Stimulated activated CD4-positive, alpha-beta T cell treated with anti-CD3 and anti-CD28 coated beads, Interleukin-2, amount 100 ng/mL, for 4 hours (primary cell): ENCODE measurements at regions not wholly inside any gene's neighbourhood (a gene's known extent, or its start where the extent isn't known, plus 50 kb on each side); places are given as distances from the start of the nearest gene placed in this dataset.
"Not testable (repeated sequence)": the region's sequence is repeated elsewhere in the genome, so short reads cannot be mapped to it uniquely, and the experiment has no call there.

Experiments
- DNase-seq: peaks from one replicate; pipeline ENCODE4 v3.0.0-alpha.2; 2020; ENCODE audit warnings: low read depth

- DNase-seq, result no peak
Observed at GRCh38 chr20:41784209-41784958, 166.2 kb upstream of the CHD6 start.

DNA sequence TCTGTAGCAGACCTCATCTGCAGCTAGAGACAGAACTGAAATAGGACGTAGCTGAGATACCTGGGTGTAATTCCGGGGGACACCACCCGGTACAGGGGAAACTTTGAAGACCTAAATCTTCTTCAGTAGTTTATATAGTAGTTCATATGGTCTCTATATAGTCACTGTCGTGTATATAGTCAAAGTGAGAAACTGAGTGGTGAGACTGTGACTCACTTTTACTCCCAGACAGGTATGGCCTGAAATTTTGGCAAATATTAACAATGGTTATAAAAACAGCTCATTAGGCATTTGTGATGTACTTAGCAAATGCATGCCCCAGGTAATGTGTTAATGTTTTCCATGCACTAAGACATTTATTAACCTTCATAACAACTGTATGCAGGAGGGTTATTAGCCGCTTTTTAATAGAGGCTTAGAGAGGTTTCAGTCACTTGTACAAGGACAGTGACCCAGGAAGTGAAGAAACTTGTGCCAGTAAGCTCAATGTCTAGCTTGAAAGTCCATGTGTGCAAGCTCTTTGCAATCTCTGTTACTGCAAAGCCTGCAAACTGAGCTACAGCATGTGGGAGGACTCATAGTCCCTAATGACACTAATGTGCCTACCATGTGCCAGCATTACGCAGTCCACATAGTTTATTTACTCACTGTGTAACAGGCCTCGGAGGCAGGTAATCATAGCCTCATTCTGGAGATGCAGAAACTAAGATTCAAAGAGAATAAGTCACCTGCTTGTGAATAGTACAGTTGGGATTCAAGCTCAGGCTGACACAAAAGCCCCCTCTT is 165.4 kb upstream of the CHD6 start:
- DNase-seq, result no peak

DNA sequence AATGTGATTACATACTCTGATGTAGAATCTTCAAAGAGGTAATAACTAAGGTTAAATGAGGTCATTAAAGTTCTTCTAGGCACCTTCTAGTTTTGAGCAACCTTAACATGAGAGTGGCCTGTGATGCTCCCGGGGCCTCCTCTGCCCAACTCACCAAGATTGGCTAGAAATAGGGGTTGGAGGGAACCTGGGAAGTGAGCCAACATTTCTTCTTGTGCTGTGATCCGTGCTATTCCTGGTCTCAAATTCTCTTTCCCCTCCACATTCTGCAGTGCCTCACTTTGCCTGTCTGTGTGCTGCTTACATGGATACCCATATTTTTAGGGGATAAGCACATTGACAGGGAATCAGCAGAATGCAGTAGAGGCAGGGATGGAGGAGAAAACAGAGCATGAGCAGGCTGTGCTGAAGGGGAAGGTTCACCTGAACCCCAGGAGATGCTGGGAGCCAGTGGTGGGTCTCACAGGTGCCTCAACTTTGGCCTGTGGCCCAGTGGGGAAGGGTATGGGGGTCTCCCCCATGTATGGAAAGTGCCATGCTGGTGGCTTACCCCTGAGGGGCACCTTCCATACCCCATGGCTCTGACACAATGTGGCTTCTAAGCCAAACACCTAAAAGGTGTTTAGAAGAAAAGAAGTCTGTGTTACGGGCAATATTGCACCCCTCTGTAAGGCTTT is 164.7 kb upstream of the CHD6 start:
- DNase-seq, result no peak

- DNase-seq, result no peak
Observed at GRCh38 chr20:41782255-41782654, 164.1 kb upstream of the CHD6 start.

- DNase-seq, result no peak
Observed at GRCh38 chr20:41776421-41776820, 158.2 kb upstream of the CHD6 start.

- no peak for DNase-seq
Observed at GRCh38 chr20:41774291-41774690, 156.1 kb upstream of the CHD6 start.

DNA sequence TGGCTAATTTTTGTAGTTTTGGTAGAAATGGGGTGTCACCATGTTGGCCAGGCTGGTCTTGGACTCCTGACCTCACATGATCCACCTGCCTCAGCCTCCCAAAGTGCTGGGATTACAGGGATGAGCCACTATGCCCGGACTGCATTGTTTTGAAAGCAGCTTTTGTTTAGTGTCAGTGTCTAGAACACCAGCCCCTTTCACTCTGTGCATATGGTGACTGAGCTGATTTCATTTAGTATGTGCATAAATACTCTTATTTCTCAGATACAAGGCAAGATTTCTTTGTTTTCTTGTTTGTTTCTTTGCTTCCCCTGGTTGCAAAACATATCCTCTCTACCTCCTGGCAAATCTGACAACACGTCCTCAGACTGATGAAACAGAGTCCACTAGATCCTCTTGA is 152.8 kb upstream of the CHD6 start:
- no peak for DNase-seq

GRCh38 chr20:41770427-41770826 is 152.2 kb upstream of the CHD6 start:
- no peak for DNase-seq

- no peak for DNase-seq
Observed at GRCh38 chr20:41769592-41770018, 151.4 kb upstream of the CHD6 start.

GRCh38 chr20:41750137-41750536 is 132.0 kb upstream of the CHD6 start:
- no peak for DNase-seq

GRCh38 chr20:41748756-41749582 is 130.8 kb upstream of the CHD6 start:
- no peak for DNase-seq

- DNase-seq, result no peak
Observed at GRCh38 chr20:41748051-41748450, 129.9 kb upstream of the CHD6 start.

DNA sequence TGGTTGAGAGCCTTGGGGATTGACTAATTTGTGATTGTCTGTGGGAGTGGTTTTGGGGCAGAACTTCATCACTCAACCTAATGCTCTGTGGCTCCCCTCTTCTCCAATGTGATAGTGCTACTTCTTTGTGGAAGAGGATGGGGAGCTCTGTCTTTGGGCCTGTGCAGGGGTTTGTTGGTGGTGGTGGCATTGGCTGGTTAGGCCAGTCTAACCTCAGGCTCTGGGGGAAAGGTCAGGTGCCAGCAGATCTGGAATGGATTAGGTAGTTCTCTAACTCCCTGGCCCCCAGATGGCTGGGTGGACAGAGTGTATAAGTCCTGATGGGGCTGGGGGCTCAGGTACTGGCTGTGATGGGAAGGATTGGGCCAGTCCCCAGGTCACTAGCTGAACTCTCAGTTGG is 129.0 kb upstream of the CHD6 start:
- DNase-seq, result no peak

DNA sequence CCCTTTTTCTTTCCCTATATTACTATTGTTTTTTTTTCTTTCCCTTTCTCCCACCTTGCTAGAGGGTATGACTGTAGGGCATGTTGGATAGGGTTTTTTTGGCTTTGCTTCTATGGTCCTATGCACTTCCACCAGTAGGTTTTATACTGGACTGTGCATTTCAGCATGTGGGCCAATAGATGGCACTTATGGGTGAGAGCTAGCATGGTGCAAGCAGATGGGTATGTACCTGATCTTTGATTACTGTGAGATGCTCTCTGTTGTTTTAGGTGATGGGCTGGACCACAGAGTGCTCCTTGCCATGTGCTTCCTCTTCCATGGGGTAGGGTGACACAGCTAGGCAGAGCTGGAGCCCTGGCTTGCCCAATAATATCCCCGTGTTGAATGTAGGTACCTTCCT is 128.5 kb upstream of the CHD6 start:
- DNase-seq, result no peak

GRCh38 chr20:41738604-41739206 is 120.5 kb upstream of the CHD6 start:
- DNase-seq, result no peak

DNA sequence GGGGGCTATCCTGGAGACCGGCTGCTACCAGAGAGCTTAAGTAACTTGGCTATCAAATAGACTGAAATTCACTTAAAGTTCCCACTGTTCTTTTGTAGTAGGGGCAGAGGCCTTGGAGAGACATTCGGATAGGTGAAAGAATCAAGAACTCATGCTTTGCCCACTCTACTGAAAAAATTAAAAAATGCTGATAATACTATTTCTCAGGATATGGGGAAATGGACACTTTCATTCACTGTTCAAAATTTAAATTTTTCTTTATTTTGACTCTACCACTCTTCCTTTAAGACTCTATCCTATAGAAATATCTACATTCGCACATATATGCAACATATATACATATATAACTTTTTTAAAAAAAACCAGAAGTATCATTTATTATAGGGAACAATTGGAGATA is 117.8 kb upstream of the CHD6 start:
- no peak for DNase-seq

DNA sequence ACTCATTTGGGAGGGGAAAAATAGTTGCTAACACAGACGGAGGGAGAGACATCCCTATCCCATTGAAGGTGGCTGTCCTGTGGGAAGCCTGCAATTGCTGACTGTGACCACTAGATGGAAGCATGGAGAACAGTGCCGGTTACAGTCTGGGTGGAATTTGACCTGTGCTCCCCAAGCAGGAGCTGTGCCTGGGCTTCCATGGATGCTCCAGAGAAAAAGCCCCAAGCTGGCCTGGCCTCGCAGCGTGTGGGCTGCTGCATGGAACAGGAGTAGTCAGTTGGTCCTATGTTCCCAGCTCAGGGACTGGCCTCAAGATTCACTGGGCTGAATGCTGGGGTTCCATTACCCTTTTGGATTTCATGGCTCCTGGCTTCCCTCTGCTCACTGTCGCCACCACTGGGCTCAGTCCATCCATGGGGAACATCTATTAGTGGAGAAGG is 116.3 kb upstream of the CHD6 start:
- no peak for DNase-seq

DNA sequence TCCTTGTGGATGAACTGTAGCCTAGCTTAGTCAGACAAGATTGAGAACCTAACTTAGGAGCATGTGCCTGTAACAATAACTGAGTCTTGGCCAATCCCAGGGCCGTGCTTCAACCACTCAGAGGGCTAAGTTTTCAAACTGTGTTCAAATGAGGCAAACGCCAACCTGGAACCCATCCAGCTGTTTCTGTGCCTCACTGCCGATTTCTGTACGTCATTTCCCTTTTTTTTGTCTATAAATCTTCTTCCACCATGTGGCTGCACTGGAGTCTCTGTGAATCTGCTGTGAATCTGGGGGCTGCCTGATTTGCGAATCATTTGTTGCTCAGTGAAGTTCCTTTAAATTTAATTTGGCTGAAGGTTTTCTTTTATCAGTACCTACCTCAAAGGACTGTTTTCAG is 115.0 kb upstream of the CHD6 start:
- DNase-seq, result no peak

DNA sequence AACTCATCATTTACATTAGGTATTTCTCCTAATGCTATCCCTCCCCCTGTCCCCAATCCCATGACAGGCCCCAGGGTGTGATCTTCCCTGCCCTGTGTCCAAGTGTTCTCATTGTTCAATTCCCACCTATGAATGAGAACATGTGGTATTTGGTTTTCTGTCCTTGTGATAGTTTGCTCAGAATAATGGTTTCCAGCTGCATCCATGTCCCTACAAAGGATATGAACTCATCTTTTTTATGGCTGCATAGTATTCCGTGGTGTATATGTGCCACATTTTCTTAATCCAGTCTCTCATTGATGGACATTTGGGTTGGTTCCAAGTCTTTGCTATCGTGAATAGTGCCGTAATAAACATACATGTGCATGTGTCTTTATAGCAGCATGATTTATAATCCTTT is 113.0 kb upstream of the CHD6 start:
- not testable (repeated sequence) for DNase-seq

- not testable (repeated sequence) for DNase-seq
Observed at GRCh38 chr20:41727681-41728080, 109.5 kb upstream of the CHD6 start.

DNA sequence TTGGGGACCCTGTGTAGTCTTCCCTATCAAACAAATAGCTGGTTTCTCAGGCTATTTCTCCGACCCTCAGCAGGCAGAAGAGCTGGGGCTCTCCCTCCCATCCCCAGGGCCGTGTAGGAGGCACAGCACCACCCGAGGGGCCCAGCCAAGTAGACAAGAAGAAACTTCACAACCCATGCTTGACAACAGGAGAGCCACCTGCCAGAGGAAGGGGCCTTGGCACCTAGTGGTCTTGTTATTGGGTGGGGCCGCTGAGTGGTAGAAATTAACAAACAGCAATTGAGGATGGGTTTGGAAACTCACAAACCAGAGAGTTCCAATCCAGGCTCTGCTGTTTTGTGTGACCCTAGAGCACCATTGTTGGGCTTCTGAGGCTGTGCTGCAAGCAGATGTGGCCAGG is 108.5 kb upstream of the CHD6 start:
- DNase-seq, result no peak

GRCh38 chr20:41719151-41719550 is 101.0 kb upstream of the CHD6 start:
- no peak for DNase-seq
